GM18517 (cell line): ENCODE measurements at regions not wholly inside any gene's neighbourhood (a gene's known extent, or its start where the extent isn't known, plus 50 kb on each side); places are given as distances from the start of the nearest gene placed in this dataset.

ENCODE experiments used
- ATAC-seq: cut with Tn5 transposase; IDR thresholded peaks from one replicate; pipeline ENCODE4 v1.9.1; 2021; ENCODE audit warnings: mild to moderate bottlenecking, moderate library complexity; ENCODE audit not compliant: unreplicated experiment

DNA sequence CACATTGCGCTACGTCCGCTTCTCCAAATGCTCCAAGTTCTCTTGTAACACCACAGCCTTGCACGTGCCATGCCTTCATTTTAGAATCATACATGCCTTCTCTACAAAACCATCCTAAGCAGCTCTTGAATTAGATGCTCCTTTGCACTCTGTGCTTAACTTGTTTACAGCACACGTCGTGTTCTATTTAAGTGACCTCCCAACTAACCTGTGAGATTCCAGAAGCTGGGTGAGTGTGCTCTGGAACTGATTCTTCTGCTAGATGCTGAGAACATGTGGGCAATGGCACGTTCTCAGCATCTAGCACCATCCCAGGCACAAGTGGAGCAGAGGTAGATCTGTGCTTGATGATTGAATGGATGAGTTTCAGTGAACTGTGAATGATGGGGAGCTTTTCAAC is 100.0 kb upstream of the NEDD9 start:
- no peak for ATAC-seq

DNA sequence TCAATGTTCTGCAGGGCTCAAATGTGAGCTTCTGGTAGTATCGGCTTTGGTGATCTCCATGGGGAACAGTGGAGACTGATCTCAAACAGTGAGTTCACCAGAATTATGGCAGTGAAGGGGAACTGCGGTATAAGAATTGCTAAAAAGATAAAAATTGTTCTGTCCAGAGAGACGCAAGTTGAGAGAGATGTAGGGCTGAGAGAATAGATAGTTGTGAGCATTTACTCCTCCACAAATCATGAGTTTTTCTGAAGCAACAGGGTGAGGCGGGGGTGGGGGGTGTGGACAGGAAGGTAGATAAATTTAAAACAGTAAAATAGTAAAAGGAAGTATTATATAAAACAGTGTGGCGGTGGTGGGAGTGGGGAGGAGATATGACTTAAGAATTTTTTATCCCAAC is 98.6 kb upstream of the NEDD9 start:
- ATAC-seq: no peak

DNA sequence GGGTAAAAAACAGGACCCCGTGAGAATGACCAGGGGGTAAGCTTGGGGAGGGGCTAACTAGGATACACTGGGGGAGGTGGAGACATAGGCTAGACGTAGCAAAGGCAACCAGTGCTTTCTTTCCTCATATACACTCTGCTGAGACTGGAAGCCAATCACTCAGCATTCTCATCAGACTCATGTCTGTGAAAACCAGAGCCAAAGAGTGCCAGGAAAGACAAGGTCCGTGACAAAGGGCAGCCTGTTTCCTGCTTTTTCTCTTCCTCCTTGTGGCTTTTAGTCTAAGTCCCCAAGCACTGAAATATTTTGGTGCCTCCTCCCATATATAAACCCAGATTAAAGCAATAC is 97.9 kb upstream of the NEDD9 start:
- ATAC-seq: no peak

DNA sequence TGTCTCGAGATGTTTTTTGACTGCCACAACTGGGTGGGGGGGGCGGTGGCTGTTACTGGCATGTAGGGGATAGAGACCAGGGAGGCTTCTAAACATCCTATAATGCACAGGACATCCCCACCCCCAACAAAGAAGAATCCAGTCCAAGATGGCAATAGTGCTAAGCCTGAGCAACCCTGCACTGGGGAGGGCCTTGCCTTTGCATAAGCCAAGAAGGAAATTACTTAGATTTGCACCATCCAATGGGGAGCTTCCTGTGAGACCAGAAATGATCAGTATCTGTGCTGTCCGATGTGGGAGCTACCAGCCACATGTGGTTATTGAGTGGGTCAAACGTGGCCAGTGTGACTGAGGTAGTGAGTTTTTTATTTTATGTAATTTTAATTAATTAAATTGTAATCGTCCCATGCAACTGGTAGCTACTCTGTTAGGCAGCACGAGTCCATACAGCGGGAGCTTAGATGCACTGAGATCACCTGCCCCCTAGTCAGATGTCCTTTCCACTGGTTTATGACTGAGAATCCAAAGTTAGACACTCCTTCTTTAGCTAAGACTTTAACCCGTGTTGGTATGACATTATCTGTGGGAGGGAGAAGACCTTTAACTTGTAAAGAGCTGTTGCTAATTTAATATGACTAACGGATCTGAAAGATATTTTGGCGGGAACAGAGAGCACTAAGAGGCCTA is 97.4 kb upstream of the NEDD9 start:
- no peak for ATAC-seq

DNA sequence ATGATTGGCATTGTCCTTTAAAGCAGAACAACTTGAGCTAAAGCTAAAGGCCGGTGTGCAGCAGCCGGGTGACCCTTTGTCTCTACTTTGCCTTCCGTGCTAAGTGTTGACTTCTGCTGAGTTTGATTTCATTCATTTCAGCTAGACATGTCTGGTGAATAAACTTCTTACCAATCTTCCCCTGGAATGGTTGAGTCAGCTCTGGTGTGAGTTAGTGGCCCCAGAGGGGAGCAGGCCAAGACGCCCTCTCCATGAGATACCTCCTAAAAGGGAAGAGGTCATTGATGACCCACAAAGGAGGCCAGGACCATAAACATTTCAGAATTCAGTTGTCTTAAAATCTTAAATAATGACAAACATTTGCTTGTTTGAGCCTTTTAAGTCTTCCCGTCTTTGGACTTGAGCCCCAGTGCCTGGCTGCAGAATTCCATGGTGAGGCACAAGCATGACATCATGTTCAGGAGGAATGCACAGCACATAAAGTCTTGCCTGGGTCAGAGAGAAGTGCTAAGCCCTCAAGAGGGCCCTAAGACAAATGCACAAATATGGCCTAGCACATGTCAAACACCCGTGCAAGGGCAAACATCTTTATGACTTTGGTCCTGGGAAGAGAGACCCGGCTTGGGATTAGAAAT is 96.3 kb upstream of the NEDD9 start:
- ATAC-seq: no peak

DNA sequence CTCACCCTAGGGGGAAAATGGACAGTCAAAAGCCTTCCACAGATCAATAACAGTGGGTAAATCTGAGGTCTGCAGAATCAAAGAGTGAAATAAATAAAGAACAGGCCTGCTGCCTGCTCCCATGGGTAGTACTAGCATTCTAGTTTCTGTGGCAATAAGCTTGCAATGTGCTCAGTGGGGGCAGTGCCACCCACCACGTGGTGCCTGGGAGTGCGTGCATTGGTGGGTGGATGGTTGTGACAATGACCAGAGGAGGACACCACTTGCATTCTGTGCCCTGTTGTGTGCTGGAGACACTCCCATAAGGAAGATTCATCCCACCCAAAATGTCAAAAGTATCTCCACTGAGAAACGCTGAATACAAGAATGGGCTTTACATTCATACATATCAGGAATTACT is 95.5 kb upstream of the NEDD9 start:
- no peak for ATAC-seq

DNA sequence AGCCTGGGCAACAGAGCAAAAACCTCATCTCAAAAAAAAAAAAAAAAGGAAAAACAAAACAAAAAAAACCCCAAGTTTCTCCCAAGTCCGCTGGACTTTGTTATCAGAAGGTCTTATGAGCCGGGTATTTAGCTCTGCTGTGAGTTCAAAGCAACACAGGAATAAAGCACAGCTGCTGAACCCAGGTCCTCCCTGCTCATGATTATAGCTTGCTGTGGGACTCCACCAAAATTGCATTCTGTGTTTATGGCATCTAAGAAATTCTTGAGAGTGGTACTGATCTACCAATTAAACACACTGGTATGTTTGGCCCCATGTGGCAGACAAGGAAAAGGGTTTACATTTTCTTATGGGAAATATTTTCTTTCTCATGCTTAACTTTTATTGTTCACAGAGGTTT is 93.6 kb upstream of the NEDD9 start:
- no peak for ATAC-seq

DNA sequence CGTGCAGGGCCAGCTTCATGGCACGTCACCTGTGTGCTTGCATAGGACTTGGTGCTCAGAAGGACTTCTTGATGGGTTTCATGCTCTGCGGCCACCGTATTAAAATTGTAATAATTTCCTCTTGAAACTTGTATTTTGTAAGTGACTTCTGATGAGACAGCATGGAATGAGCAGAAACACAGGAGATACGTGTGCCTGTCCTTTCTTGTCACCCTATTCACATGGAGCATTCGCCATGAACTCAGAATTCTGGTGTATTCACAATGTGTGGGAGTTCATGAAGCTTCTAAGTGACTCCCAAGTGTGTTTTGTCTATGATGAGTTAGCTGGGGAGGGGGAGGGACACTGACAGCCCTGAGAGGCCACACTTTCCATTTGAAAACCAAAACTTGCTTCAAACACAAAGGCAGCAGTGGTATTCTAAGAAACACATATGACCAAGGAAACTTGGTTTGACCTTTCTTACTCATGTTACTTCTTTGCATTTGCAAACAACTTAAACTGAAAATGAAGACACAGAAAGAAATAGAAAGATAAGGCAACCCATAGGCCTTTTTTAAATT is 92.1 kb upstream of the NEDD9 start:
- peak; percentile 82 for ATAC-seq

DNA sequence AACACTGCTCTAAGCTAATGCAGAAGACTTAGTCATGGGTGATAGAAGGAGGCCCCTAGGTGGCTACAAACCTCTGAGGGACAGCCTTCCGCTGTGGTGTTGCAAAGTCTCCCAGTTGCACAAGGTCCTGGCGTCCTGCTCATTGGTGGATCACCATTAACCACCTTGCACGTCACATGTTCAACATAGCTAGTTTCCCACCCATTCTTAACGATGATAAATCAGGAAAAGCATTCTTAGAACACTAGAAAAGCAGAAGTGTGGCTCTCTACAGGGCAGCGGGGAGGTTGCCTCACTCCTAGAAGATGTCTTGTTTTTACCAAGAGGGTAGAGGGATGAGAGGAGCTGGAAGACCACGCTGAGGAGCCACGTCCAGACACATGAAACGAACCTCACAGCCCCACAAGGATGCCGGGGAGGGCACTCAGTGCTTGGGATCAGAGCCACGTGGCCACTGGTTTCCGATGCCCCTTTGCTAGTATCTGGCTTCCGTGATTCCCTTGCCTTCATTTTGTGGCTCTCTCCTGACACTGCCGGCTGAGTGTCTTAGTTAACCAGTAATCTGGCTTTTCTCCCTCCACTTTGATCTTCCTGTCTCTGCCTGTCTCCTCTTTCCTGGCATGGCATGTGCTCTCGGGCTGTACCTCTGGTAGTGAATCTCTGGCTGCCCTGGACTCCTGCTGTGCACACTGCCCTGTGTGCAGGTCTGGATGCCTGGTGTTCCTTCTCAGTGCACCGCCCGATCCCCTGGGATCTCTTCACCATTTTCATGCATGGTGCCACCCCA is 91.4 kb upstream of the NEDD9 start:
- no peak for ATAC-seq

DNA sequence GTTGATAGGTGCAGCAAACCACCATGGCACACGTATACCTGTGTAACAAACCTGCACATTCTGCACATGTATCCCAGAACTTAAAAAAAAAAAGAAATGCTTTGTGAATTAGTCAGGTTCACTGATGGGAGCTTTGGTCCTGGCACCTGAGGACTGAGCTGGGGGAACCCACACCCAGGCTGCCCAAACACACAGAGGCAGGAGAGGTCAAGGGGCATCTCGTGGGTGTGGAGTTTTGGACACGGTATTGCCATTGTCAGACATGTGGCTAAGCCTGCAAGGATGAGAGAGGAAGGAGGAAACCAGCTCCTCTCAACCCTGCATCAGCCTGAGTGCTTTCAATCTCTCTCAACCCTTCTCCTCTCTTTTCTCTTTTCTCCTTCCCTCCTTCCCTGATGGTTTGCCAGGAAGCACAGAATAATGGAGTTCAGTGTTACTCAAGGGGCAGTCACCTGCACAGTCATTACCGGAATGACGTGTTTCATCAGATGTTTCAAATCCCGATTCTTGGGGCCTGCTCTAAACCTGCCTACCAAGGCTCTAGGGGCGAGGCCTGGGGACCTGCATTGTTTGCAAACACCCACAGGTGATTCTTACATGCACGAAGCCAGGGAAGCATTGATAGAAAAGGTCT is 89.9 kb upstream of the NEDD9 start:
- no peak for ATAC-seq

DNA sequence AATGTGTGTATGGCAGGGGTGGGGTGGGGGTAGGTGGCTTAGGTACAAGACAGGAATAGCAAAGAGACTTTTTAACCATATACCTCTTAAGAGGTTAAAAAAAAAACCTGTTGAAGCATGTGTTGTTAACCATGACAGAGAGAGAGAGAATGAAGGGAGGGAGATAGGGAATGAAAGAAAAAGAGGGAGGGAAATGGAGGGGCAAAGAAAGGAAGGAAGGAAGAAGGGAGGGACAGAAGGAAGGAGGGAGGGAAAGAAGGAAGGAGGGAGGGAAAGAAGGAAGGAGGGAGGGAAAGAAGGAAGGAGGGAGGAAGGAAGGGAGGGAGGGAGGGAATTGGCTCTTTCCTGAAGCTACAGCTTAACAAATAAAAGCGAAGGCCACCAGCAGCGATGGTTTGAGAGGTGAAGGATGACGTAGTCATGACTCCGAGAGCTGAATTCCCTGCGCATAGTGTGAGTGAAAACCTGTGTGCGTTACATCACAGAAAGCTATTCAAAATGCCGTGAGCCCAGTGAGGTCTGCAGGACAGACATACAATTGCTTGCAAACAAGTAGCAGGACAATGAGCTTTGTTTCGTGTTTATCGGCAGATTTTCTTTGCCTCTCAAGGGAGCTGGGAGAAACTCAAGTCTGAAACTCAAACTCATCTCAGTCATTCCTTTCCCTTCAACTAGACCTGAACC is 88.6 kb upstream of the NEDD9 start:
- no peak for ATAC-seq

DNA sequence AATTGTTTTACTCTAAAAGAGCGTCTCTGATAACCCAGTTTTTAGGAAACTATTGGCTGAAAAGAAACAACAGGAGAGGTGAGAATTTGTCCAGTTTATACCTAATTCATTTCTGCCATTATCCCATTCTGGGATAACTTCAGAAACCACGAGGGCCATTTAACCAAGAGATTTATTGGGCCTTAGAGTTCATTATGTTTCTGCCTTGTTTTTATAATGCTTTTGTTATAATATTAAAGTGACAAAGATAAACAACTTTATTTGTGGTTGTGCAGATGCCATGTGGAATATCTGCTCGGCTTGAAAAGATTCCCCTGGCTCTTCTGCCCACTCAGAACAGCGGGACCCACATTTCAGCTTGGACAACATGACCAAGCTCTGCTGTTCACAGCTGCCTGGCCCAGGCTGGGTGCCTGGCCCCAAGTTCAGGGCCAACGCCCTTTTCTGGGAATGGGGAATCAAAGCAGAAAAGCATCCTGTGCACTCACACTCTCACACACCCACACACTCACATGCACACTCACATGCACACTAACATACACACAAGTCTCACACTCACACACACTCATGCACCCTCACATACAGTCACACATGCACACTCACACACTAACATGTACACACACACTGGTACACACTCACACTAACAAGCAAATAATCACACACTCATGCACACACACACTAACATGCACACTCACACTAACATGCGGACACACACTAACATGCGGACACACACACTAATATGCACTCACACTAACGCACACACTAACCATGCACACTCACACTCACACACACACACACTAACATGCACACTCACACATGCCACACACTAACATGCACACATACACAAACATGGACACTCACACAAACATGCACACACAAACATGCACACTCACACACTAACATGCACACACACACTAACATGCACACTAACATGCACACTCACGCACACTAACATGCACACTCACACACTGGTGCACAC is 86.7 kb upstream of the NEDD9 start:
- ATAC-seq: no peak

DNA sequence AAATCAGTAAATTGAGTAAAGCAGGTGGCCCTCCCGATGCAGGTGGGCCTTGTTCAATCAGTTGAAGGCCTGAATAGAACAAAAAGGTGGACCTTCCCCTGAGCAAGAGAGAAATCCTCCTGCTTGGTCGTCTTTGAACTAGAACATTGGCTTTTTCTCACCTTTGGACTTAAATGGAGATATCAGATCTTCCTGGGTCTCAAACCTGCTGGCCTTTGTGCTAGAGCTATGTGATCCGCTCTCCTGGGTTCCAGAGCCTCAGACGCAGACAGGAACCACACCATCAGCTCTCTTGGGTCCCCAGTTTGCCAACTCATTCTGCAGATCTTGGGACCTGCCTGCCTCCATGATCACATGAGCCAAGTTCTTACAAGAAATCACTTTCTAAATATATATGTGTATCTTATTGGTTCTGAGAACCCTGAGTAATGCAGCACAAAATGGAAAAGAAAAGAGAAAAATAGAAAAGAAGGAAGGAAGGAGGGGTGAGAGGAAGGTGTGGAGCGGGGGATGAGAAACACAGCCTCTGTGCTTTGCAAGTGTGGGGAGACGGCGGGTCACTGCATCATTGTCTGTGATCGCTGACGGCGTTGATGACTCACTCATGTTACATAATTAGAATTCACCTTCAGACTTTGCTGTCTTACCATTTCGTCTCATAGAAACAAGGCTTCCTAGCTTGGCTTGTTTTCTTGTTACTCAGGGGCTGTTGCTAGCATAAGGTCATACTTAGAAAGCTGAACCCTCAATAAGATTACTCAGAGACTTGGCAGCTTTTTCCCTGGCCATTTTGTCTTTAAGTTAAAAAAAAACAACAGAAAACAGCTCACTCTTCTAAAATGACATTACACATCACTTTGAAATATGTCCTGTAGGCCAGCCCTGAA is 85.7 kb upstream of the NEDD9 start:
- ATAC-seq: no peak

DNA sequence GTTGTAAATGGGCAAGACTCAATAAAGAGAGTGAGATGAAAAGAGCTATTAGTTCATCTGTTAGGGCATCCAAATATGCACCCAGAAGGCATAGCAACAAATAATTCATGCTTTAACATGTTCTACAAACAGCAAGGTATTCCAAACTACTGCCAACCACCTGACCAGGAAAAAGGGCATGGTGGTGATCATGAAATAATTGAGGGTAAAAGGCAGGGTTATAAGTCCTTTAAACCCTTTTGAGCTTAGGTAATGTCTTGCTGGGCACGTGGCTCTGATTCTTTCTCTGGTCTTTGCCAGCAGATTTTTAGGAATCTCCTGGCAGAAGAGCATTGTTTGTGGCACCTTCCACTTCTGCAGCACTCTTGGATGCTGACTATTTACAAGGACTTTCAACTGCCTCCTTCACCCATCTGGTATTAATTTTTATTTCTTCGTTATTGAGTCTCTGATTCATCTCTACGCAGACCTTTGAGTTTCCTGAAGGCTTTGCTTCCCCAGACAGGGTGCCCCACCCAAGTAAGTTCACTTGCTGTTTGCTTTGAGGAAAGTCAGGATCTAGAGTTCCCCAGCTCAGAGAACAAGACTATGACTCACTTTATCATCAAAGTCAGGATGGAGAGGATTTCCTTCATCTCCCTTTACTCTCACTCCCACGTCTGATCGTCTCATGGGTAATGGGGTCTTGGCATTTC is 83.4 kb upstream of the NEDD9 start:
- no peak for ATAC-seq

DNA sequence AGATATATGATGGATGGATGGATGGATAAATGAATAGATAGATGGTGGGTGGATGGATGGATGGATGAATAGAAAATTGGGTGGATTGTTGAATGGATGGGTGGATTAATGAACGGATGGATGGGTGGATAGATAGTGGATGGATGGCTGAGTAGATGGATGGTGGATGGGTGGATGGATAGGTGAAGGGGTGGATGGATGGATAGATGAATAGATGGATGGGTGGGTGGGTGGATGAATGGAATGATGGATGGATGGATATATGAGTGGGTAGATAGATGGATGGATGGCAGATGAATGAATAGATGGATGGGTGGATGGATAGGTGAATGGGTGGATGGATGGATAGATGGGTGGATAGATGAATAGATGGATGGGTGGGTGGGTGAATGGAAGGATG is 80.7 kb upstream of the NEDD9 start:
- ATAC-seq: no peak

DNA sequence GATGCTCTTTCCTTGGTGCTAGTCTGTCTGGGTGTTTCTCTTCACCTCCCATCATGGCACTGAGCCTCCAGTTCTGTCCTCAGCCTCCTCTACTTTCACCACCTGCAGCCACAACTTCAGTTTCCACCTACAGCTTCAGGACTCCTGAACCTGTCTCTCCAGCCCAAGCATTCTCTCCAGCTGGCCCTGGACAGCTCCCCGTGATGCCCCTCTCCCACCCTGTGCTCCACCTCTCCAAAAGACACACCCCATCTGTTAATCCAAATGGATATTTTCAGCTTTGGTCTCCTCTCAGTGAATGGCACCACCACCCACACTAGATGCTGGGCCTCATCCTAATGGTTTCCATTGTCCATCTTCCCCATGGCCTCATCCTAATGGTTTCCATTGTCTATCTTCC is 79.5 kb upstream of the NEDD9 start:
- ATAC-seq: no peak

DNA sequence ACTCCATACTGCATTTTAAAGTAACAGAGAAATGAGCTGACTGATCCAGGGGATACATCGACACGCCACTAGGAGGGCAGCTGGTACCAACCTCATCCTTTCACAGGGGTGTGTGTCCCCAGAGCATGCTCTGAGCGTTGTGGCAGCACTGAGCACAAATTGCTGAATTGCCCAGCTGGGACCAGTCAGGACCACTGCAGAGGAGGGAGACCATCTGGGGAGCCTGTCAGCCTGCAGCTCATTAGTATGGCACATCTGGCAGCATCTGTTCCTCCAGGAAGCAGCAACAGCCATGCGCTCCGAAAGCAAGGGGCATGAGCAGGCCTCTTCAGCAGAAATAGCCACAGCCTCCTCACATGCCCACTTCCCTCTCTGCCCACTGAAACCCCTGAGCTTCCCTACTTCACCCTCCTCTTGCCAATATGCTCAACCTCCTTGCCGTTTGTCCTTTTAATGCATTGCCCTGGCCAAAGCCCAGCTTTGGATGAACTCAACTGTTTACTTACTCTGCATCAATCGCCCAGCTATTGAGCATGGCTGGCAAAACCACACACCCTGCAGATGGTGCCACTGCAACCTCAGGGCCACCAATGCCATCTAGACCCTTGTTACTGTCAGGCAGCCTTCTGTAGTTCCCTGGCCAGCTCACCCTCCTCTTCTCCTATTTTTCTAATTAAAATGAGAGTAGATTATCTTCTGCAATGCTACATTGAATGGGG is 77.6 kb upstream of the NEDD9 start:
- no peak for ATAC-seq

DNA sequence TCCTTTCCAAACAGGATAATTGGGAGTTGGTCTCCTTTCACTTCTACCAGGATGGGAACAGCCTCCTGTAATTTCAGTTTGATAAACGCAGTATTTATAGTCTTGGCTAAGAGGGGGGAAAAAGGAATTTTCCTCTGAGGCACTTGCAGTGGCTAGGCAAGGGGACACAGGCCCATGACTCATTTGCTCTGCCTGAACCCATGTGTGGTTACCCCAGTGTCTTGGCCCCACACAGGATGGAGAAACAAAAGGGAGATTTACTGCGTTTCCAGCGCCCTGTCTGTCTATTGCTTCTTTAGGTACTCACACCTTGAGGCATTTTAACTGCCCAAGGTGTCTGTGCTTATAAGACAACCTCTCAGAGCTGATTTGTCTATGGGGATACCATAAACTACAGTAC is 74.8 kb upstream of the NEDD9 start:
- ATAC-seq: no peak
